GM19025 (cell line): ENCODE measurements at regions not wholly inside any gene's neighbourhood (a gene's known extent, or its start where the extent isn't known, plus 50 kb on each side); places are given as distances from the start of the nearest gene placed in this dataset.

Experiments
- ATAC-seq: cut with Tn5 transposase; IDR thresholded peaks from one replicate; pipeline ENCODE4 v1.9.1; 2021; ENCODE audit warnings: mild to moderate bottlenecking, low read depth, moderate library complexity; ENCODE audit not compliant: unreplicated experiment

DNA sequence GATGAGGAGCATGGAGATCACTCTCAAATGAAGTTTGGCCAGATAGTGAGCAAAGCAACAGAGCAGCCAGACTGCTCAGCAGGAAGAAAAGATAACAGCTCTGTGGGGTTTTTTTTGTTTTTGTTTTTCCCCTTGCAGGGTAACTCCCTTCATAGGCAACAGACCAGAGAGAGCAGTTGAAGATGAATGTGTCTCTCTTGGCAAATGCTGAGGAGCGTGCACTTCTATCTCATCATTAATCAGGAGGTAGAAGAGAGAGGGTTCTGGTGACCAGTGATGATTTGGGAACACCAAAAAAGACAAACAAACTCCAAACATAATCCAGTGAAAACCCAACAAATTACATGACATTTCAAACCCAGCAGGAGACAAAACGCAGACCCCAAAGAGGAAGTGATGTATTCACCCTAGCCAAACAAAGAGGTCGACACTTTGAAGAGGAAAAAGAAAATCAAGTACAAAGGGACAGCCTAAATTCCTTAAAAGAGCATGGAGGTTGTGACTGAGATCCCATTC, 66.2 kb upstream of the RREB1 start:
- no peak for ATAC-seq

DNA sequence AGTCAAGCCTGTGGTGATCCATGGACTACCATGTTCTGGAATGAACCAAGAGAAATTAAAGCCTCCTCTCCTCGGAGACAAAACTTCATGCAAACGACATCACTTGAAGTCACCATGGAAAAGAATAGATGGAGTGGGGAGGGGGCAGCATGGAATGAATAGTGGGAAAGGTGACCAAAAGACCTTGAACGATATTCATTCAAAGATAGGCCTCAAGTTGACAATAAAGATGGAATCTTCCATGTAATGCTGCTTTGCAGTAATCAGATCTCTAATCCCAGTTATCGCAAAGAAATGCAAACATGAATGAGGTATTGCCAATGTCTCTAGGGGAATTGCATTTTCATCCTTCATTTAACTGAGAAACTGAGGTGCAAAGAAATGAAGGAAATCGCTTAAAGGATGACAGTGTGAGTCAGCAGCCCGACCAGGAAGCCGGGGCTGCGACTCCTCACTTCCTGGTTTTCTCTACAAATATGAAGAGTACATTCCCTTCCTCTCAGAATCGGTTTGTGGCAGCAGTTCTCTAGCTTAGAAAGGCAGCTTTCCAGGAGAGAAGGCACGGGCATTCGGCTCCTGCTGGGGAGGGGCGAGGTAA, 65.6 kb upstream of the RREB1 start:
- no peak for ATAC-seq

DNA sequence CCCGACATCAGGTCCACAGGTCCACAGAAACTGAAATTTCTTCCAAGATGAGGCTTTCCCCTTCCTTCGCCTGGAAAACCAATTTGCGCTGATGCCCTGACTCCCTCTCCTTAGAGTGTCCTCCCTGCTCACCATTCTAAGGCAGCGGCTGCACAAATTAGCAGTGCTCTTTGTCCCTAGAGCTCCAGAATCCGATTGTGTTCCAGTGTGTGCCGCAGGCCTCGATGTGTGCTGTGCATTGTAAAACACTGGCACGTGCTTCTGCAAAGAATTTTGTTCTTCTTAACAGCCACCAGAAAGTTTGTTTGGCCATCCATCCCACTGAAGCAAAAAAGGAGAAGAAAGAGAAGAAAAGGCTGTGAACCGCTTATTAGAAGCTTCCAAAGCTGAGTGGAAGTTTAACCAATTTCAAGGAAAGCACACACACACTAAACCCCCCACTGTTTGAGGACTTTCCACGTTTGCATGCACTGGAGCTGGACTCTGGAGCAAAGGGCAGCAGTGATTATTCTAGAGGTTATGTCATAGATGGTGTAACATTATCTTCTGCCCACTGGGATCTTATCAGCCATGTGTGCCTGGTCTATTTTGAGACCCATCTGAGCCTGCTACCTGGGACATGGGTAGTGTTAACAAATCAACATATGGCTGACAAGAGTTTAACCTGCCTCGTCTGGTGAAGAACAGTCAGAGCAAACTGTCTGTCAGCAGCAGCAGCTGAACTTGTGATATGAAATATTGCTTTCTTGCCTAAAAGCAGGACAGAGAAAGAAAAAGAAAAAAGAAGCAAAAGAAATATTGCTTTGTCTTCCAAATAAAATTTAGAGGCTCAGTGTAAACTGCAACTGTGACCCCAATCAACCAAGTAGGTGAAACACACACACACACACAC, 64.9 kb upstream of the RREB1 start:
- ATAC-seq: no peak

DNA sequence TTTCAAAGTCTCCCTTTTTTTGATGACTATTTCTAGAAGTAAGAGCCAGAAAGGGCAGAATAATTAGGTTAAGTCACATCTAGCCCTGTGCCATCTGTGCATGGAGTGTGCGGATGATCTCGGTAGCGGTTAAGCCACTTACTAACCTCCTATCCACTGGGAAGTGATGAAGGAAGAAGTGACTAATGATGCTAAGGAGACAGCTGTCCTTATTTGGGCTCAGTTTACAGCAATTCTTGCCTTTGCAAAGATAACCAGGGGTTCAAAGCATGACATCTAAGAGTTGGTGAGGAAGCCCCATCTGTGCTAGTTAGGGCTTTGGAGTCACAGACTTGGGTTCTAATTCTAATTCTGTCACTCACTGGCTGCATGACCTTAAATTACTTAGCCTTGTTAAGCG, 62.4 kb upstream of the RREB1 start:
- ATAC-seq: no peak

DNA sequence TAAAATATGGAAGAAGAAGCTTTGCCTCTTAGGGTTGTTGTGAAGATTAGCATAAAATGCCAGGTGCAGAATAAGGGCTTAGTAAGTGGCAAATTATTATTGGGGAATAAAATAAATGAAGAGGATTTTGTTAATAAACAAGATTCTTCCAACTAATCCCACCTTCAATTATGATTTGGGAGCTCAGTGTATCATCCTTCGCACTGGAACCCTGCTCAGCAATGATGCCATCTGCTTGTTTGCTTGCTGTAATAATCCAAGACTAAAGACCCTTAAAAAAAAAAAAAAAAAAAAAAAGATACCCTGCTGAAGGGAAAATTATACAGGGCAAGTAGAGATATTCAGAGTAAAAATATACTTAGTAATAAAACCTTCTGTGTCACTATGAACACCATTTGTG, 62.0 kb upstream of the RREB1 start:
- ATAC-seq: no peak

DNA sequence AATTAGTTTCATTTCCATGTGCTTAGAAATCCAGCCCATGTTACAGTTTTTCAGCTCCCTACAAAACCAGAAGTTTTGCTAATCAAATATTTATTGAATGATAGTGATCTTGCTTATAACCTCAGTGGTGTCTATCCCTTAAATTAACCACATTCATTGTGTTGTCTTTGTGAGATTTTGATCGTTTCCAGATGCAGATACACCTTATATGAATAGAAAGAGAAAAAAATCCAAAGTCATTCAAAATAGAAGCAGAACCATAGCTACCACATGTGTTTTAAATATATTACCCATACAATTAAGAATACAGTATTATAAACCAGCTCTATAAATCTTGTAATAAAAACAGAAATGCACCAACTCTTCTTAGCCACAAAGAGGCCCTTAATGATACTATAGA, 60.6 kb upstream of the RREB1 start:
- ATAC-seq: no peak

DNA sequence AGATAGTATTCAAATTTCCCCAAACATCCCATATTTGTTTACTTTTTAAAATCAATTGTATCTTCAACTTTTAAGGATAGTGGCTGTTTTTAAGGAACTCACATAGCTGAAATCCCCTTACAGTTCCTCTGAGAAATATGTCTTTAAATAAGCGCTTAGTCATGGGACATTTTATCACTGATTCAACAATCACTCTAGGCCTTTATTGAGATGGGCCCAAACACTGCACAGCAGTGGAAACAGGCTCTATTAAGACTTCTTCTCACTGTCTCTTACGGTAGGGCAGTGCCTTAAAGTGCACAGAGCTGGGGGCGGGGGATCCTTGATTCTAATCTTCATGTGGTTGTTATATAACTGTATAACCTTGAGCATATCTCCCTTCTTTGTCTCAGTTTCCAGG, 59.8 kb upstream of the RREB1 start:
- no peak for ATAC-seq

DNA sequence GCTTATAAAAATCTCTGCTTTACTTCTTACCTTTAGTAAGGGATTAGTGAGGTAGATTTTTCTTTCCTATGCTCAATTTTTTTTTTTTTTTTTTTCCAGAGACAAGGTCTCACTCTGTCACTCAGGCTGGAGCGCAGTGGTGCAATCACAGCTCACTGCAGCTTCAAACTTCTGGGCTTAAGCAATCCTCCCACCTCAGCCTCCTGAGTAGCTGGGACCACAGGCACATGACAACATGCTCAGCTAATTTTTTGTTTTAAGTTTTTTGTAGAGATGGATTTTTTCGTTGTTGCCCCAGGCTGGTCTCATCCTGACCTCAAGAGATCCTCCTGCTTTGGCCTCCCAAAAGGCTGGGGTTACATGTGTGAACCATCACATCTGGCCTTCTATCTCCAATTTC, 58.9 kb upstream of the RREB1 start:
- no peak for ATAC-seq

DNA sequence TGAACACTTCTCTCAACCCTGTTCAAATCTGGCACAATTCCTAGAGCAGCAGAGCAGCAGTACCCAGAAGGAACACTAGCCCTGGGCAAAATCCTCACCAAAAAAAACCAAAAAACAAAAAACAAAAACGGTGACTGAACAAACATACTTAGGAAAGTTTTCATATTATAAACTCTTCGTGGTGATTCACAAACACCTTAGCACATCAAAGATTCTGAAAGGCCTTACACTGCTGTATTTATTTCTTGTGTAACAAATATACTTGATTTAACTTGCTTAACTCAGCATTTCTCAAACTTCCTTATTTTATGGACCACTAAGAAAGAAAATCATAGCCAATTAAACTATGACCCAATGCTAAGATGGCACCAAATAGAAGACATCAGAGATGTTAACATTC, 57.8 kb upstream of the RREB1 start:
- no peak for ATAC-seq

DNA sequence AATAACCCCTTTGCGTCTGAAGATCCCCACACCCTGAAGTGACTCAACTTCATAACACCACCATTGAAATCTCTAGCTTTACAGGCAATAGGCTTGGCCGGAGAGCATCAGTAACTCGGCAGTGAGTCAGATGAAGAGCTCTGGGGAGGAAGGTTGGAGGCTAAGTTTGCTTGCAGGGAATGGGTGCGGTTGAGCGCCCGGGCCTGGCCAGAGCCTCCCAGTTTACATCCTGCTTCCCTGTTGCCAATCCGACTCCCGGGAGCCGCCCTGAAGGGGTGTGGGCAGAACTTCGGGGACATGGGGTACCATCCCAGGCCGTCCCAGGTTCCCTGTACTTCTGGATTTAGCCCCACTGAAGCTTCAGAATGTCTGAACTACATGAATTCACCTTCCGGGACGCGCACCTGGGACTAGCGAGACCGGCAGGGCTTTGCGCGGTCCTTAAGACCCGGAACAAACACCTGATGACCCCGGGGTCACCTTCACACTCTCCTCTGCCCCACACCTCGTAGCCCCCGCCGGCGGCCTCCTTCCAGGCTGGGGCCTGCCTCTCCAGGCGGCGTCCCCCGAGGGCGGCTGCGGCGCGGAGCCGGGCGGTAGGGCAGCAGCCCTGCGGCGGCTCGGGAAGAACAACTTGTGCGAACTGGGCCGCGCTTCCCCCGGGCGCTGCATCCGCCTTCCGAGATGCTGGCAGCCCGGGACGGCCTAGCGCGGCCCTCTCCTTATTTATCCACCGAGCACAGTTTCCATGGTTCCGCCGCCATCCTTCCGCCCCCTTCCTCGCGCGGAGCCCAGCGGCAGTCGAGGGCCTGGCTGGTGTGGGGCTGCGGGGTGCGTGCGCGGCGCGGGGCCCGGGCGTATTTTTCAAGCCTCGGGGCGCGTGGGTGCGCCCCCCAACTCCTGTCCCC, 56.6 kb upstream of the RREB1 start:
- no peak for ATAC-seq

DNA sequence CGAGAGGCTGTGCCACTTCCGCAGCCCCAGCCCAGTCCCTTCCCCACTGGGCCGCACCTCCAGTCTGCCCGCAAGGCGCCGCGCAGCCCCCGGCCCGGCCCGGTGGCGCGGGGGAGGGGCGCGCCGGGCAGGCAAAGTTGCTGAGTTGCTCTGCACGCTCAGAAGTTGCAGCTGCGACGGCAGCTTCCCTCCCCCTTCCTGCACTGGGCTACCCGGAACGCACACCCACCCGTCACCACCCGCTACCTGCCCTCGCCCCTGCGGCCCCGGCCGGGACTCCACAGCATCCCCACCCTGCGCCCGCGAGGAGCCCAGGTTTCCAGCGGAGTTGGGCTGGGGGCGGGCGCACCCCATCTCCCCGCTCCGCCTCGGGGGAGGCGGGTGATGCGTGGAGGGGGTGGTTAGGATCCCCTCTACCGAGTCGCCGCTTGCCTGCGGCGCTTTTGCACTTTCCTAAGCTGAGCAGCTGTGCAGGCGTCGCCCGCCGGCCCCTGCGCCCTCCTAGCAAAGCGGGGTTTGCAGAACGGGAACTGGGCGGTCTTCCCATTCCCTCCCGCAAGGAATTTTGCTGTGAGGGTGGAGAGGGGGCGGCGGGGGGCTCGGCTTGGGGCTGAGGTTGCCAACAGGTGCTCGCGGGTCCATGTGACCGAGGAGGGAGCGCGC, 55.9 kb upstream of the RREB1 start:
- no peak for ATAC-seq

DNA sequence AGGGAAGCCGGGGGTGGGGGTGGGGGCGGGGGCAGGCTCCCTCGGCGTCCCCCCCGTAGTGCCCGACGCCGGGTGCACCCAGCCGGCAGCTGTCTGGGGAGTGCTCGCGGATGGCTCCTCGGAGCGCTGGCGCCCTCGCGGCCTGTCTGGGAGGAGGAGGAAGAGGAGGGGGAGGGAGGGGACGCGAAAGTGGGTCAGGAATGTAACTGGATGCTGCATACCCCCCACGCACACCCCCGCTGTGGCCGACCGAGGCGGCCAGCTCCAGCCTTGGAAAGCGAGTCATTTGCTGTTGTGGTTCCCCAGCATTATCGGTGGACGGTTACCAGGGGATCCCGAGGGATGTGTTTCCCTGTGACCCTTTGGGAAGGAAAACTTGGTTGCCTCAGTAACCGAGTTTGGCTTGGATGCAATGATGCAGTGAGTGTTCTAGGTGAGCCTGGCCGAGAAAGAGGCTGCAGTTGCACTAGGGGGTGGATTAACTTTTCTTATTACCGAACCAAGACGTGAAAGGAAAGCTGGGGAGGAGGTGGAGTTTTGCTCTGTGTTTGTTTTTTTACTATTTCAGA, 55.2 kb upstream of the RREB1 start:
- ATAC-seq: no peak

DNA sequence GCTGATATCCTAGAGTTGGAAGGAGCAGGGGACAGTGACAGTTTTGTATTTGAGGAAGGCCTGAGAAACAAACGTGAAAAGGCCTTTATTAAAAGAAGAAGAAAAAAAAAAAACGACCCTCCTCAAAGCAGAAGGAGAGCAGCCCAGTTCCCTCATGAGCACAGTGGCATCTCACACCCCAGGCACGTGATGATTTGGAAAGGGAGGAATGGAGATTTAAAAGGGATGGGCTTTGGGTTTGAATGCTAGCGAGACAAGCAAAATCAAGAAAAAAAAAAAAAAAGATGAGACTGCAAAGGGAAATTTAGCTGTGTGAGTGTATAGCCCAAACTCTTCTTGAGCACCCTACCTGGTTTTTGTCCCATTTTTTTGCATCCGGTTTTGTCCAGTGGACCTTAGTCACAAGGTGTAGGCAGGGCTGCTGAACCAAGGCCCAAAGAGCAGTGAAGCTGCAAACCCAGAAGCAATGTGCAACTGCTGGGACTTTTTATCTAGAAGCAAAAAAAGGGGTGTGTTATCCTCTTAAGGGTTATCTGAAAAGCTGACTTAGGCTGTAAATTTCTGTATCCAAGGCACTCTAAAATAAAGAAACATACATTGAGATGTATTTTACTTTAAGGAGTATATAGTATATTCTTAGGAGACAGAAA, 54.5 kb upstream of the RREB1 start:
- no peak for ATAC-seq
